Stomach smooth muscle (tissue), 2 donors: ENCODE measurements at regions not wholly inside any gene's neighbourhood (a gene's known extent, or its start where the extent isn't known, plus 50 kb on each side); places are given as distances from the start of the nearest gene placed in this dataset.

Experiments
- H3K27ac ChIP-seq: one replicate; pipeline ENCODE4 v1.7.0; 2013; ENCODE audit warnings: mild to moderate bottlenecking, low read length, inconsistent platforms
- H3K27me3 ChIP-seq, 2 donors: one replicate each; pipeline ENCODE4 v1.7.0; 2013; ENCODE audit warnings: low read length in 2 of 2; ENCODE audit not compliant: insufficient read depth in 2 of 2, control insufficient read depth in 1 of 2
- H3K36me3 ChIP-seq, 2 donors: one replicate each; pipeline ENCODE4 v1.7.0; 2013; ENCODE audit warnings: low read length in 2 of 2; ENCODE audit not compliant: control insufficient read depth in 2 of 2, insufficient read depth in 2 of 2
- H3K4me1 ChIP-seq: one replicate; pipeline ENCODE4 v1.7.0; 2013; ENCODE audit warnings: low read length; ENCODE audit not compliant: control insufficient read depth, insufficient read depth
- H3K4me3 ChIP-seq, 2 donors: one replicate each; pipeline ENCODE4 v1.7.0; 2013; ENCODE audit warnings: low read length in 2 of 2
- H3K9ac ChIP-seq, 2 donors: one replicate each; pipeline ENCODE4 v1.7.0; 2013; ENCODE audit warnings: low read length in 2 of 2, mild to moderate bottlenecking in 1 of 2
- H3K9me3 ChIP-seq, 2 donors: one replicate each; pipeline ENCODE4 v1.7.0; 2013; ENCODE audit warnings: low read length in 2 of 2; ENCODE audit not compliant: control insufficient read depth in 2 of 2
- donor health status: healthy.
- donor health status: Pancreatic carcinoma.

- Histone ChIP-seq H3K4me1 (no peaks in the 10 kb centered on the region), H3K36me3 (no peaks in the 10 kb centered on the region), H3K9ac (no peak overlapping the region), H3K27me3 (no peaks in the 10 kb centered on the region), H3K27ac (no peak overlapping the region), H3K9me3 (no peaks in the 10 kb centered on the region), H3K4me3 (no peak overlapping the region)
These were observed 233.5 kb downstream of the PLPP3 start for GRCh38 chr1:56345831-56346230.

- H3K27ac ChIP-seq = no peak overlapping the region
- no peaks in the 10 kb centered on the region for H3K9me3 ChIP-seq
- H3K4me1 ChIP-seq = no peaks in the 10 kb centered on the region
- H3K4me3 ChIP-seq = no peak overlapping the region
- H3K9ac ChIP-seq = no peak overlapping the region
- H3K36me3 ChIP-seq = no peaks in the 10 kb centered on the region
- no peaks in the 10 kb centered on the region for H3K27me3 ChIP-seq
These were observed 238.4 kb downstream of the PLPP3 start for GRCh38 chr1:56340977-56341376.

GRCh38 chr1:56339786-56340465 lies 239.4 kb downstream of the PLPP3 start:
- H3K27me3 ChIP-seq = no peaks in the 10 kb centered on the region
- no peaks in the 10 kb centered on the region for H3K4me1 ChIP-seq
- no peaks in the 10 kb centered on the region for H3K36me3 ChIP-seq
- H3K9me3 ChIP-seq = no peaks in the 10 kb centered on the region
- no peak overlapping the region for H3K9ac ChIP-seq
- no peak overlapping the region for H3K27ac ChIP-seq
- no peak overlapping the region for H3K4me3 ChIP-seq

GRCh38 chr1:56339093-56339492 lies 240.3 kb downstream of the PLPP3 start:
- no peaks in the 10 kb centered on the region for H3K36me3 ChIP-seq
- H3K4me3 ChIP-seq = no peak overlapping the region
- no peaks in the 10 kb centered on the region for H3K9me3 ChIP-seq
- no peaks in the 10 kb centered on the region for H3K27me3 ChIP-seq
- H3K4me1 ChIP-seq = no peaks in the 10 kb centered on the region
- H3K27ac ChIP-seq = no peak overlapping the region
- H3K9ac ChIP-seq = no peak overlapping the region

- Histone ChIP-seq H3K27me3 (no peaks in the 10 kb centered on the region), H3K36me3 (no peaks in the 10 kb centered on the region), H3K27ac (no peak overlapping the region), H3K4me3 (no peak overlapping the region), H3K9ac (no peak overlapping the region), H3K9me3 (no peaks in the 10 kb centered on the region), H3K4me1 (no peaks in the 10 kb centered on the region)
These were observed 242.4 kb downstream of the PLPP3 start for GRCh38 chr1:56336982-56337381.

- no peaks in the 10 kb centered on the region for H3K9me3 ChIP-seq
- no peaks in the 10 kb centered on the region for H3K36me3 ChIP-seq
- no peak overlapping the region for H3K27ac ChIP-seq
- no peaks in the 10 kb centered on the region for H3K27me3 ChIP-seq
- H3K9ac ChIP-seq = no peak overlapping the region
- H3K4me1 ChIP-seq = no peaks in the 10 kb centered on the region
- H3K4me3 ChIP-seq = no peak overlapping the region
These were observed 244.0 kb downstream of the PLPP3 start for GRCh38 chr1:56335394-56335793.

GRCh38 chr1:56334047-56334446 lies 245.3 kb downstream of the PLPP3 start:
- Histone ChIP-seq H3K36me3 (no peaks in the 10 kb centered on the region), H3K9me3 (no peaks in the 10 kb centered on the region), H3K4me3 (no peak overlapping the region), H3K27ac (no peak overlapping the region), H3K4me1 (no peaks in the 10 kb centered on the region), H3K9ac (no peak overlapping the region), H3K27me3 (no peaks in the 10 kb centered on the region)

- no peaks in the 10 kb centered on the region for H3K36me3 ChIP-seq
- H3K27ac ChIP-seq = no peak overlapping the region
- H3K9ac ChIP-seq = no peak overlapping the region
- H3K4me1 ChIP-seq = no peaks in the 10 kb centered on the region
- H3K9me3 ChIP-seq = no peaks in the 10 kb centered on the region
- no peaks in the 10 kb centered on the region for H3K27me3 ChIP-seq
- no peak overlapping the region for H3K4me3 ChIP-seq
These were observed 245.9 kb downstream of the PLPP3 start for GRCh38 chr1:56333461-56333860.

GRCh38 chr1:56331892-56332567 lies 247.3 kb downstream of the PLPP3 start:
- H3K36me3 ChIP-seq = no peaks in the 10 kb centered on the region
- no peak overlapping the region for H3K9ac ChIP-seq
- no peaks in the 10 kb centered on the region for H3K9me3 ChIP-seq
- no peak overlapping the region for H3K4me3 ChIP-seq
- H3K27ac ChIP-seq = no peak overlapping the region
- H3K27me3 ChIP-seq = no peaks in the 10 kb centered on the region
- H3K4me1 ChIP-seq = no peaks in the 10 kb centered on the region

- Histone ChIP-seq H3K36me3 (no peaks in the 10 kb centered on the region), H3K9me3 (no peaks in the 10 kb centered on the region), H3K27me3 (no peaks in the 10 kb centered on the region), H3K4me1 (no peaks in the 10 kb centered on the region), H3K27ac (no peak overlapping the region), H3K4me3 (no peak overlapping the region), H3K9ac (no peak overlapping the region)
These were observed 248.0 kb downstream of the PLPP3 start for GRCh38 chr1:56331207-56331891.
